Esophagus mucosa (tissue), 1 donor: ENCODE measurements at regions not wholly inside any gene's neighbourhood (a gene's known extent, or its start where the extent isn't known, plus 50 kb on each side); places are given as distances from the start of the nearest gene placed in this dataset.

Experiments used
- ATAC-seq: fragments of 200-7000 bp; cut with Tn5 transposase; one replicate; pipeline ENCODE4 v1.9.1; 2020
- donor health status: DM: yes; HTN: yes; CAD: no.

GRCh38 chr13:105972306-105972721 lies 563.1 kb downstream of the EFNB2 start:
- no peak for ATAC-seq

DNA sequence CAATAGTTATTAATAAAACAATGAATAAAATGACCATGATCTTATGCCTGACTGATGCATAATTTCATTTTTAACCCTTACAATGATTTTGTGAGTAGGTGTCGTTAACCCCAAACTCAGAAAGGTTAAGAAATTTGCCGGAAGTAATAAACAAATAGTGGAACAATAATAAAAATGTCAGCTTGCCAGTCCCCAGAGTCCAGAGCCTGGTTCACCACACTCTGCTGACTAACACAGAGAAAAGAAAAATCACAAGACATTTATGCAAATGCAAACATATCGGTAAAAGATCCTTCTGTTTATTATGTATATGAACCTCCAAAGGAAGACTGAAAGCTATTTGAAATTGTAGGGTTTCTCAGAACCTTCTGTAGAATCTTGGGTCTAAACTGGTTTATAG lies 563.7 kb downstream of the EFNB2 start:
- no peak for ATAC-seq

GRCh38 chr13:105971312-105971711 lies 564.1 kb downstream of the EFNB2 start:
- peak; percentile 44 for ATAC-seq

GRCh38 chr13:105969761-105970160 lies 565.7 kb downstream of the EFNB2 start:
- no peak for ATAC-seq

DNA sequence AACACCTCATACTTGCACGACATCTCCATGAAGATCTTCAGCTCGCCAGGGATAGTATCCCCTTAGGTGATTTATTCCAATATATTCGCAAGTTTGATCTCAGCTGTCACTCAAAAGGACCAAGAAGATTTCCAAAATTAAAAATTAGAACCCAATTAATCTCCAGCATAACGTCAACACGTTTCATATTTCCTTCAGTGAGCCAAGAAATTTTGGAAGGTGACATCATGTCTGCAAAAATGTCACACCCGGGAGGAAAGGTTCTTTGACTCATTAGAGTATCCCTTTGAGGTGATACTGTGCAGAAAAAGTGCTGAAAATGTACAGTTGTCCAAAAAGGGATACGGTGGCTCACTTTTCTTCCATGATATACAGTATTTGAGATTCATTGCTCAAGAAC lies 569.6 kb downstream of the EFNB2 start:
- ATAC-seq, result no peak

GRCh38 chr13:105962080-105962479 lies 573.4 kb downstream of the EFNB2 start:
- ATAC-seq, result no peak

GRCh38 chr13:105961438-105961837 lies 574.0 kb downstream of the EFNB2 start:
- ATAC-seq, result no peak

- no peak for ATAC-seq
Observed at GRCh38 chr13:105960326-105960725, 575.1 kb downstream of the EFNB2 start.

DNA sequence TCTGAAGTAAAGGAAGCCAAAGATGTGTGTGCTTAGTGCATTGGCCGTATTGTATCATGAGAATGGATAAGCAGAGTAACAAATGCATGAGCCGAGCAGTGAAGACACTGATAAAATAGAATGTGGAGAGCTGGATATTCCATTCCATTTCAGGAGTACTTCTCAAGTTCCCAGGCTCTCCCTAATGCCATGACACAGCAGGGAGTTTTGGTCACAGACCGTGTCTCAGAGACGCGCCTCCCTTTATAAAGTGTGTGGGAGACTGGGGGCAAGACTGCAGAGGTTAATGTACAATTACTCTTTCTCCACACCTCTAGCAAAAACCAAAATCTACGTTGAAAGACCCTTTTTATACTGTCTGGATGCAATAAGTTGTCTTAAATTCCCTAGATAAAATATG lies 575.6 kb downstream of the EFNB2 start:
- ATAC-seq, result no peak

GRCh38 chr13:105957769-105958438 lies 577.6 kb downstream of the EFNB2 start:
- peak; percentile 44 for ATAC-seq

DNA sequence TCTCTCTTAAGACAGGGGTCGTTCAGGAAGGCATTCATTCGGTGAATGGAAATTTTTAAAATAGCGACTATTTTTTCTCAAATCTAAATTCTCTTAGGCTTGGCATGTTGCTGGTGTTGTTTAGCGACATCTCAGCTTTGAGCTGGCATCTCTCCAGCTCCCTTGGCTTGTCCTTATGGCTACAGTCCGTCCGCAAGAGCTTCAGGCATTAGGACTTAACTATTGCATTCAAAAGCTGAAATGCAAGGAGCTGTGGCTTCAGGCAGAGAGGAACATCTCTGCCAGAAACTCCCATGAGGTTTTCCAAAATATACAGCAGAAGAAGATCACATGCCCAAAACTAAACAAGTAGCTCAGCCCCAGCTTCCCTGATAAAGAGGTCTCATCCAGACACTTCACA lies 578.5 kb downstream of the EFNB2 start:
- ATAC-seq, result no peak

GRCh38 chr13:105952973-105953290 lies 582.5 kb downstream of the EFNB2 start:
- no peak for ATAC-seq

DNA sequence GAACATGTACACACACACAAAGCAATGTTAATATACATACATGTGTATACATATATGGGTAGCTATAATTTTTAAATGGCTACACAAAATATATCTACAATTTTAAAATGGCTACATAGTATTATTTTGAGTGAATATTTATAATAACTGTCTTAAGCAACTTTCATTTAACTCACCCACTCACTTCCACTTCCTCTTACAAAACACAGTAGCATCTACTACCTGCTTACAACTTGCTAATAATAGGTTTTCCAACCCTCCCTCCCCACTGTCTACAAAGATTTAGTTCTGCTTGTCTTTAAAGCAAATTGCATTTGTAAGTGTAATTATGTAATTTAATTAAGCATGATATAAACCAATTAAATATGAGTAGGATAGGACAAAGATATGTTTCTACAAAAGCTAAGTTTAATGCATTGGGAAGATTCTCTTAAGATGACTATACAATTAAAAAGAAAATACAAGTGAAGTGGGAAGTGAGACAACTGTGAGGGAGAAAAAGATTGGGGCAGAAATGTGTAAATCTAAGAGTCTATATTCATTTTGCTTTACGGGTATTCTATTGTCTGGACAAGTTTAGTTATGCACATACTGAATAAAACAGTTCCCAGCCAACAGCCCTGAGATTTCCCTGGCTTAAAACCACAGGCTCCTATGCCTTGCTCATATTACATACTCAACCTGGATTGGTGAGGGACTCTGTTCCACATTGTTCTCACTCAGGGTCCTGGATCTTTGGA lies 583.1 kb downstream of the EFNB2 start:
- ATAC-seq, result no peak

DNA sequence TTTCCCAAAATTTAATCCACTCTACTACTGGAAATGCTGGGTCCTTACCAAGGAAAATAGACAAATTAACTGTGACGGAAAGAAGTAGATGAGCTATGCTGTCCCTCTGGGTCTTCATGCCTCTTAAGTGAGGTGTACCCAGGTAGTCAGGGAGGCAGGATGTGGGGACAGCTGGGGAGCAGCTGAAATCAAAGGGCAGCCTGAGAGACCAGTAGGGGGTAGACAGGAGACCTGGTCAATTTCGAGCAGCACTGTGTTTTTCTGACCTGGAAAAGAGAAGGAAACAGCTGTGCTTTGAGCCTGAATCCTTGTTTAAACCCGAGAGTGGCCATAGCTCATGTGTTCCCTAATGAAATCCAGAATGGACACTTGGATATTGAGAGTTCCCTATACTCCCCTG lies 587.3 kb downstream of the EFNB2 start:
- ATAC-seq, result no peak

DNA sequence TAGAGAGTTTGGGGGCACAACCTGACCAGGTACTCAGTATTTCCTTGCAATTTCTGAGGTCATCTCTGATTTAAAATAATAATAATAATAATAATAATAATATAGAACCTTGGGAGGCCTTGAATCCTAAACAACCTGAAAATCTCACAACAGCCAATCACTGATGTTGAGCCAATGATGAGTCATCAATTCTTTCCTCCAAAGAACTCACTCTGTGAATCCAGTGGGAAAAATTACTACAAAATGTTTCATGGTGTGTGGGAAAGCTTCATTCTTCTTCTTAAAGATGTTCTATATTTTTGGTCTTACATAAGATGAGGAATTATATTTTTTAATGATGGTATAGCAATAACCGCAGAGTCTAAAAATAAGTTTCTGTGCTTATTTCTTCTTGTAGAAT lies 594.6 kb downstream of the EFNB2 start:
- ATAC-seq, result no peak

DNA sequence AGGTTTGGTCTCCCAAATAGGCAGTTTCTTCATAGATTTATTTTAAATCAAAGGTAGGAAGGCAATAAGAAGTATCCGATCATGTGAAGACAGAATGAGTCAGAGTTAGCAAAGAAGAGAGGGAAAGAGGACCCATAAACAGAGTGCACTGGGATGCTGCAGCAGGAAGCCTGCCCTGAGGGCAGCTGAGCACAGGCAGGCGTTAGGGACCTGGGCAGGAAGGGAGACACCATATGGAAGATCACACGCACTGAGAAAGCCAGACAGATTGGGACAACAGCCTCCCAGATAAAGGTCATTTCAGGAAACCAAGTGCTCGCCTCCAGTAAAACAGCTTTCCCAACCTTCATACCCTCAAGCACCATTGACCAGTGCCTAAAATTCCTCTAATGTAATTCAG lies 598.0 kb downstream of the EFNB2 start:
- ATAC-seq, result no peak

DNA sequence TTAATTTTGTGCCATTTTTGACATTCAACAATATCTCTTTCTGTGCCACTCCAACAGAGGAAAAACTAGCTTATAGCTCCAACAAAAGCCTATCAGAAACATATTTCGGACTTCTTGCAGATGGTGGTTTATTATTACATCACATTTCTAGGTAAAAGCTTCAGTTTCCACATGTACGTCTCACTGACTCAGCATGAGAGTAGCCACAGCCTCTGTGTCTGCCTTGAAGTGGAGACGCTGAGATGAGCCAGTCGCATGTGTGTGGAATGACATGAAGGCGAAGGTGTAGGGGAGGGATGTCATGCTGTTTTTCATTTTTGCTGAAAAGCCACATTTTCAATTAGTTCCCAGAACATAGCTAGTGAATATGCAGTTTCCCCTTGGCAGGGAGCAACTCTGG lies 598.6 kb downstream of the EFNB2 start:
- no peak for ATAC-seq

GRCh38 chr13:105929505-105929904 lies 606.0 kb downstream of the EFNB2 start:
- no peak for ATAC-seq

DNA sequence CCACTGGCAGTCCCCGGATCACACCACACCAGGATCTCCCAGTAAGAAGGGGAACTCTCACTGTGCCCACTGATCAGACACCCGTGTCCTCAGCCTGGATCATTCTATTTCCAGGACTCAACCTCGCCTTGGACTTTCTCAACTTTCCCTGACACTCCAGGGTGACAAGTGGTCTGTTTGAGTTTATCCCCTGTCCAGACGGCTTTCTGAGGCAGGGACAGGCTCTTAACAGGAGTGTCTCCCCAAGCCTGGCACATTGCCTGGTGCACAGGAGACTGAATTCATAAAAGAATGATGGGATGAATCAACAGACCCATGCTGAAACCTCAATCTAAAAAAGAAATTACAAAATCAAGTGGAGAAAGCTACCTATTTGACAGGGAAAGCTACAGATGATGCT lies 606.6 kb downstream of the EFNB2 start:
- ATAC-seq, result no peak

DNA sequence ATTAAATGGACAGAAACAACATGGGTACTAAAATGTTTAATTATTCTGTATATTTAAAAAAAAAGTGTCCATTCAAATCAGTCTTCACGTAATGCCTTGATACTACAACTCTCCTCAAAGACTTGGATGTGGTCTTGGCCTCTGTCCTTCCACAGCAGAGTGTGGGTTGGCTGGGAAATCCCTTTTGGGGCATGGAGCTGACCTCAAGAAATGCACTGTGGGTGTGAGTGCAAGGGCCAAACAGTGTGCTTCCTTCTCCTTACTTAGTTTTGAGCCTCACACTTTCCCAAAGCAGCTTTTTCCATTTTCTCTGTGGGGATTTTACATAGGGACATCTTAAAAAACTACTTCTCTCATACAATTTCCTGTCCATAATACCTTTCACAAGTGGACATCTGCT lies 607.4 kb downstream of the EFNB2 start:
- ATAC-seq, result no peak

DNA sequence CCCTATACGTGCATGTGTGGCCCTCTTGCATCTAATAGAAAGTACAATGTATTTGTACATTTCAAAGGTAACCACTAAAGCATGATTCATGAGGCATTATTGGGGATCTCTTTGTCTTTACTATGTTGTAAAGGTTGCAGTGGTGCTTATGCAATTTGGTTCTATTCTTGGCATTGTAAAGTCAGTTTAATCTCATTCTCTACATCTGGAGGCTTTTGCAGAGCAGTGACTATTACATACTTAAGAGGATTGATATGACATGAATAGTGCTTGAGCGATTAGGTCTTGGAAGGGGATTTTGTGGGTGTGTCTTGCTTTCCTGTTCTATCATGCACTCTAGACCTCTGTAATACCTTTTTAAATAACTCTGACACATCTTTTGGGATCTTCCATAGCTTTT lies 610.0 kb downstream of the EFNB2 start:
- peak; percentile 97 for ATAC-seq

GRCh38 chr13:105921711-105922110 lies 613.8 kb downstream of the EFNB2 start:
- ATAC-seq, result no peak

DNA sequence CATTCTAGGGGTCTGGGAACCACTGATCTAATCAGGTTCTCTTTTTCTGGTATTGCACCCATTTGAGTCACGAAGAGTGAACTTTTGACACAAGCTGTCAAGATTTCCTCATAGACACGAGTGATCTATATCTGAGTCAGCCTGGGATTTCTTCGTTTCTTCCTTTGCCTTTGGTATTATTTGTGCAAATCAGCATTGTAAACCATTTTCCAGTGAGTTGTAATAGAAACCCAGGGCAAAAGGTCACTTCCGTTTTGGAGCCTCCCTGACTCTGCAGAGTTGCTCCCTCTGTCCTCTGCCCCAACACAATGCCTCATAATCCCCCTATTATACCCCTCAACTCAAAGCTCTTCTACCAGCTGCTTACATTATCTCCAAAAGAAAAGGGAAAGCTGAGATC lies 615.1 kb downstream of the EFNB2 start:
- ATAC-seq, result peak; percentile 86

DNA sequence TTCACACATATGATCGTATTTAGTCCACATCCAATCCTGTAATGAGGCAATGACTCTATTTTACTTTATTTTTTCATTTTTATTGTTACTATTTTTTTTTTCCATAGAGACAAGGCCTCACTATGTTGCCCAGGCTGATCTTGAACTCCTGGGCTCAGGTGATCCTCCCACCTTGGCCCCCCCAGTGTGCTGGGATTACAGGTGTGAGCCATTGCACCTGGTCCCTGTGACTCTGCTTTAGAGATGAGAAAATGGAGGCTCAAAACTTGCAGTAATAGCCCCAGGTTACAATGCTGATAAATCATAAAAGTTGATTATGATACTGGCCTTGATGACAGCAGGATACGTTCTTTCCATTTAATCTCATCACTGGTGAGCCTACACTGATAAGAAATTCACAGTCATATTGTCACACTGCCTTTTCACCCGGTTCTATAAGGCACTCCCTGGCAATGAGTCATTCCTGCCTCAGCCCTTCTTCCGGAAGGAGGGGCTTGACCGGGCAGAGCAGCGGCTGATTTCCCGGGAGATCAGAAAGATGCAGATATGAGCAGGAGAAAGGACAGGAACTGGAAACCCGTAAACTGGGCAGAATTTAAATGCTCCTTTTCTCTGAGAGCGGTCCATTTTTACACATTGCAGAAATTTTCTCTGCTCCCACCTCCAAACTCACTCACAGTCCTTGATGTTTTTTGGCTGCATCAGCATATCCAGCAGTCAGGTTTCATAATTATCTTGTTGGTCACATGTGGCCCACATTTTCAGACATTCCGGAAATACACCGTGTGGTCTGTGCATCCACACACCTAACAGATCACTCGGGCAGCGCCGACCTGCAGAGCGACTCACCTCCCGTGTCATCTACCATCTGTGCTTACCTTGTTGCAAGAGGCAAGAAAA lies 616.4 kb downstream of the EFNB2 start:
- peak; percentile 93 for ATAC-seq
